A204.1 (cell line): ENCODE measurements at regions not wholly inside any gene's neighbourhood (a gene's known extent, or its start where the extent isn't known, plus 50 kb on each side); places are given as distances from the start of the nearest gene placed in this dataset.
"Not testable (repeated sequence)": the region's sequence is repeated elsewhere in the genome, so short reads cannot be mapped to it uniquely, and the experiment has no call there.

Experiments used
- FAIRE-seq: peaks from 2 replicates; lab custom pipeline; 2012; peaks lifted over from hg19 to GRCh38; lab: Jason Lieb, UNC

GRCh38 chr2:150846691-150847090 is 359.2 kb upstream of the RND3 start:
- no peak for FAIRE-seq

GRCh38 chr2:150832686-150833085 is 345.2 kb upstream of the RND3 start:
- FAIRE-seq: no peak

GRCh38 chr2:150824118-150824517 is 336.7 kb upstream of the RND3 start:
- FAIRE-seq: no peak

- no peak for FAIRE-seq
These were observed 330.0 kb upstream of the RND3 start for GRCh38 chr2:150817422-150817821.

GRCh38 chr2:150812664-150813367 is 325.3 kb upstream of the RND3 start:
- no peak for FAIRE-seq

- FAIRE-seq: no peak
These were observed 324.6 kb upstream of the RND3 start for GRCh38 chr2:150812066-150812465.

- no peak for FAIRE-seq
These were observed 323.9 kb upstream of the RND3 start for GRCh38 chr2:150811259-150811855.

GRCh38 chr2:150809103-150809502 is 321.6 kb upstream of the RND3 start:
- FAIRE-seq: no peak

- no peak for FAIRE-seq
These were observed 318.9 kb upstream of the RND3 start for GRCh38 chr2:150806336-150806735.

- no peak for FAIRE-seq
These were observed 316.4 kb upstream of the RND3 start for GRCh38 chr2:150803689-150804398.

- FAIRE-seq: no peak
These were observed 315.2 kb upstream of the RND3 start for GRCh38 chr2:150802635-150803034.

- FAIRE-seq: not testable (repeated sequence)
These were observed 308.8 kb upstream of the RND3 start for GRCh38 chr2:150796236-150796635.

GRCh38 chr2:150792780-150793300 is 305.4 kb upstream of the RND3 start:
- FAIRE-seq: no peak

- no peak for FAIRE-seq
These were observed 304.1 kb upstream of the RND3 start for GRCh38 chr2:150791567-150791966.

GRCh38 chr2:150789376-150789905 is 302.0 kb upstream of the RND3 start:
- no peak for FAIRE-seq

- no peak for FAIRE-seq
These were observed 301.1 kb upstream of the RND3 start for GRCh38 chr2:150788426-150789140.

GRCh38 chr2:150787353-150788093 is 300.1 kb upstream of the RND3 start:
- FAIRE-seq: no peak

- no peak for FAIRE-seq
These were observed 296.9 kb upstream of the RND3 start for GRCh38 chr2:150784389-150784788.

- FAIRE-seq: no peak
These were observed 296.4 kb upstream of the RND3 start for GRCh38 chr2:150783896-150784295.

- FAIRE-seq: no peak
These were observed 295.5 kb upstream of the RND3 start for GRCh38 chr2:150783015-150783414.

- no peak for FAIRE-seq
These were observed 295.1 kb upstream of the RND3 start for GRCh38 chr2:150782613-150783012.

GRCh38 chr2:150781142-150781541 is 293.7 kb upstream of the RND3 start:
- FAIRE-seq: no peak
